ENCODE measurements at regions not wholly inside any gene's neighbourhood (a gene's known extent, or its start where the extent isn't known, plus 50 kb on each side); places are given as distances from the start of the nearest gene placed in this dataset.
"Not testable (repeated sequence)": the region's sequence is repeated elsewhere in the genome, so short reads cannot be mapped to it uniquely, and the experiment has no call there.

GRCh38 chr14:25699981-25700380 lies 650.0 kb upstream of the STXBP6 start:
- no peaks in the 10 kb centered on the region for H3K9me3 ChIP-seq (ENCODE audit: low read length)
- no peak overlapping the region for H3K4me3 ChIP-seq (ENCODE audit: low read length)
- H2AFZ ChIP-seq (ENCODE audit: low read depth, low read length): no peak overlapping the region
- no peaks in the 10 kb centered on the region for H3K36me3 ChIP-seq (ENCODE audit: insufficient read depth, low read length)
- no peaks in the 10 kb centered on the region for H3K4me1 ChIP-seq (ENCODE audit: insufficient read depth, low read length)
- no peaks in the 10 kb centered on the region for H3K27me3 ChIP-seq (ENCODE audit: insufficient read depth, low read length)

GRCh38 chr14:25698111-25698510 lies 648.2 kb upstream of the STXBP6 start:
- Histone ChIP-seq H2AFZ (ENCODE audit: low read depth, low read length) (no peak overlapping the region), H3K4me3 (ENCODE audit: low read length) (no peak overlapping the region), H3K27me3 (ENCODE audit: insufficient read depth, low read length) (no peaks in the 10 kb centered on the region), H3K36me3 (ENCODE audit: insufficient read depth, low read length) (no peaks in the 10 kb centered on the region), H3K9me3 (ENCODE audit: low read length) (no peaks in the 10 kb centered on the region), H3K4me1 (ENCODE audit: insufficient read depth, low read length) (no peaks in the 10 kb centered on the region)

- H3K27me3 ChIP-seq (ENCODE audit: insufficient read depth, low read length): no peaks in the 10 kb centered on the region
- H3K9me3 ChIP-seq (ENCODE audit: low read length): no peaks in the 10 kb centered on the region
- no peak overlapping the region for H3K4me3 ChIP-seq (ENCODE audit: low read length)
Observed at GRCh38 chr14:25696176-25696575, 646.2 kb upstream of the STXBP6 start.

GRCh38 chr14:25685004-25685403 lies 635.1 kb upstream of the STXBP6 start:
- no peak overlapping the region for H3K4me3 ChIP-seq (ENCODE audit: low read length)
- no peaks in the 10 kb centered on the region for H3K4me1 ChIP-seq (ENCODE audit: insufficient read depth, low read length)
- H3K27me3 ChIP-seq (ENCODE audit: insufficient read depth, low read length): no peaks in the 10 kb centered on the region
- H3K36me3 ChIP-seq (ENCODE audit: insufficient read depth, low read length): no peaks in the 10 kb centered on the region
- no peak overlapping the region for H2AFZ ChIP-seq (ENCODE audit: low read depth, low read length)
- H3K9me3 ChIP-seq (ENCODE audit: low read length): no peaks in the 10 kb centered on the region

More at GRCh38 chr14:25696176-25696575, 646.2 kb upstream of the STXBP6 start:
- no peaks in the 10 kb centered on the region for H3K36me3 ChIP-seq (ENCODE audit: insufficient read depth, low read length)
- no peak overlapping the region for H2AFZ ChIP-seq (ENCODE audit: low read depth, low read length)
- no peaks in the 10 kb centered on the region for H3K4me1 ChIP-seq (ENCODE audit: insufficient read depth, low read length)

- no peaks in the 10 kb centered on the region for H3K27me3 ChIP-seq (ENCODE audit: insufficient read depth, low read length)
- H3K4me3 ChIP-seq (ENCODE audit: low read length): no peak overlapping the region
- H2AFZ ChIP-seq (ENCODE audit: low read depth, low read length): no peak overlapping the region
- no peaks in the 10 kb centered on the region for H3K4me1 ChIP-seq (ENCODE audit: insufficient read depth, low read length)
- no peaks in the 10 kb centered on the region for H3K36me3 ChIP-seq (ENCODE audit: insufficient read depth, low read length)
- H3K9me3 ChIP-seq (ENCODE audit: low read length): no peaks in the 10 kb centered on the region
Observed at GRCh38 chr14:25680934-25681333, 631.0 kb upstream of the STXBP6 start.

GRCh38 chr14:25680511-25680910 lies 630.6 kb upstream of the STXBP6 start:
- not testable (repeated sequence) for H3K4me1 ChIP-seq (ENCODE audit: insufficient read depth, low read length); H2AFZ ChIP-seq (ENCODE audit: low read depth, low read length); H3K27me3 ChIP-seq (ENCODE audit: insufficient read depth, low read length)

GRCh38 chr14:25677111-25677510 lies 627.2 kb upstream of the STXBP6 start:
- H3K4me1 ChIP-seq (ENCODE audit: insufficient read depth, low read length): peaks cover 8% of the 10 kb centered on the region
- H3K36me3 ChIP-seq (ENCODE audit: insufficient read depth, low read length): no peaks in the 10 kb centered on the region
- H3K9me3 ChIP-seq (ENCODE audit: low read length): no peaks in the 10 kb centered on the region
- no peaks in the 10 kb centered on the region for H3K27me3 ChIP-seq (ENCODE audit: insufficient read depth, low read length)
- H3K4me3 ChIP-seq (ENCODE audit: low read length): no peak overlapping the region
- no peak overlapping the region for H2AFZ ChIP-seq (ENCODE audit: low read depth, low read length)

More at GRCh38 chr14:25680511-25680910, 630.6 kb upstream of the STXBP6 start:
- not testable (repeated sequence) for H3K36me3 ChIP-seq (ENCODE audit: insufficient read depth, low read length); H3K4me3 ChIP-seq (ENCODE audit: low read length); H3K9me3 ChIP-seq (ENCODE audit: low read length)

- Histone ChIP-seq H3K4me3 (ENCODE audit: low read length) (no peak overlapping the region), H3K4me1 (ENCODE audit: insufficient read depth, low read length) (peaks cover 10% of the 10 kb centered on the region), H3K36me3 (ENCODE audit: insufficient read depth, low read length) (no peaks in the 10 kb centered on the region), H2AFZ (ENCODE audit: low read depth, low read length) (no peak overlapping the region), H3K27me3 (ENCODE audit: insufficient read depth, low read length) (peaks cover 2% of the 10 kb centered on the region), H3K9me3 (ENCODE audit: low read length) (no peaks in the 10 kb centered on the region)
Observed at GRCh38 chr14:25667387-25667786, 617.4 kb upstream of the STXBP6 start.

- Histone ChIP-seq H3K9me3 (ENCODE audit: low read length) (no peaks in the 10 kb centered on the region), H3K36me3 (ENCODE audit: insufficient read depth, low read length) (no peaks in the 10 kb centered on the region), H3K27me3 (ENCODE audit: insufficient read depth, low read length) (peaks cover 2% of the 10 kb centered on the region), H2AFZ (ENCODE audit: low read depth, low read length) (no peak overlapping the region), H3K4me3 (ENCODE audit: low read length) (no peak overlapping the region), H3K4me1 (ENCODE audit: insufficient read depth, low read length) (peaks cover 6% of the 10 kb centered on the region)
Observed at GRCh38 chr14:25666877-25667276, 616.9 kb upstream of the STXBP6 start.

GRCh38 chr14:25658988-25659387 lies 609.0 kb upstream of the STXBP6 start:
- H3K27me3 ChIP-seq (ENCODE audit: insufficient read depth, low read length): no peaks in the 10 kb centered on the region
- H3K4me3 ChIP-seq (ENCODE audit: low read length): no peak overlapping the region
- no peak overlapping the region for H2AFZ ChIP-seq (ENCODE audit: low read depth, low read length)
- H3K4me1 ChIP-seq (ENCODE audit: insufficient read depth, low read length): no peaks in the 10 kb centered on the region
- H3K9me3 ChIP-seq (ENCODE audit: low read length): no peaks in the 10 kb centered on the region
- no peaks in the 10 kb centered on the region for H3K36me3 ChIP-seq (ENCODE audit: insufficient read depth, low read length)

GRCh38 chr14:25630447-25630846 lies 580.5 kb upstream of the STXBP6 start:
- Histone ChIP-seq H3K4me1 (ENCODE audit: insufficient read depth, low read length) (peaks cover 10% of the 10 kb centered on the region), H3K27me3 (ENCODE audit: insufficient read depth, low read length) (no peaks in the 10 kb centered on the region), H3K4me3 (ENCODE audit: low read length) (no peak overlapping the region)

GRCh38 chr14:25628978-25629377 lies 579.0 kb upstream of the STXBP6 start:
- no peak overlapping the region for H2AFZ ChIP-seq (ENCODE audit: low read depth, low read length)
- no peak overlapping the region for H3K4me3 ChIP-seq (ENCODE audit: low read length)
- H3K27me3 ChIP-seq (ENCODE audit: insufficient read depth, low read length): no peaks in the 10 kb centered on the region
- H3K4me1 ChIP-seq (ENCODE audit: insufficient read depth, low read length): peaks cover 10% of the 10 kb centered on the region
- no peaks in the 10 kb centered on the region for H3K36me3 ChIP-seq (ENCODE audit: insufficient read depth, low read length)
- H3K9me3 ChIP-seq (ENCODE audit: low read length): no peaks in the 10 kb centered on the region

More at GRCh38 chr14:25630447-25630846, 580.5 kb upstream of the STXBP6 start:
- H3K9me3 ChIP-seq (ENCODE audit: low read length): no peaks in the 10 kb centered on the region
- no peaks in the 10 kb centered on the region for H3K36me3 ChIP-seq (ENCODE audit: insufficient read depth, low read length)
- H2AFZ ChIP-seq (ENCODE audit: low read depth, low read length): peak overlapping the region; percentile 82

GRCh38 chr14:25628390-25628789 lies 578.4 kb upstream of the STXBP6 start:
- H3K4me3 ChIP-seq (ENCODE audit: low read length): no peak overlapping the region
- H3K4me1 ChIP-seq (ENCODE audit: insufficient read depth, low read length): peaks cover 10% of the 10 kb centered on the region
- no peak overlapping the region for H2AFZ ChIP-seq (ENCODE audit: low read depth, low read length)
- no peaks in the 10 kb centered on the region for H3K36me3 ChIP-seq (ENCODE audit: insufficient read depth, low read length)
- H3K9me3 ChIP-seq (ENCODE audit: low read length): no peaks in the 10 kb centered on the region
- H3K27me3 ChIP-seq (ENCODE audit: insufficient read depth, low read length): no peaks in the 10 kb centered on the region

- Histone ChIP-seq H3K27me3 (ENCODE audit: insufficient read depth, low read length) (no peaks in the 10 kb centered on the region), H2AFZ (ENCODE audit: low read depth, low read length) (no peak overlapping the region), H3K36me3 (ENCODE audit: insufficient read depth, low read length) (no peaks in the 10 kb centered on the region), H3K9me3 (ENCODE audit: low read length) (no peaks in the 10 kb centered on the region), H3K4me1 (ENCODE audit: insufficient read depth, low read length) (peaks cover 10% of the 10 kb centered on the region), H3K4me3 (ENCODE audit: low read length) (no peak overlapping the region)
Observed at GRCh38 chr14:25626986-25627385, 577.0 kb upstream of the STXBP6 start.

Measured in neuron (in vitro differentiated cells).